ENCODE measurements at regions not wholly inside any gene's neighbourhood (a gene's known extent, or its start where the extent isn't known, plus 50 kb on each side); places are given as distances from the start of the nearest gene placed in this dataset.
"Not testable (repeated sequence)": the region's sequence is repeated elsewhere in the genome, so short reads cannot be mapped to it uniquely, and the experiment has no call there.

GRCh38 chr7:76142861-76143260 lies 58.8 kb upstream of the SRRM3 start:
- no peak overlapping the region for H3K4me3 ChIP-seq
- no peaks in the 10 kb centered on the region for H3K36me3 ChIP-seq
- no peaks in the 10 kb centered on the region for H3K9me3 ChIP-seq
- H3K27me3 ChIP-seq, result peaks cover 0 to 4% (median 0%) of the 10 kb centered on the region in 4 donors
- intact Hi-C loops (cut with DNase I), result loop anchor here (10.0 kb wide), 1 partner anchor 78 kb away; no protein-coding TSS in a partner anchor
- H3K4me1 ChIP-seq, result no peaks in the 10 kb centered on the region
- H3K27ac ChIP-seq, result no peak overlapping the region
- no peak for DNase-seq
- TF ChIP-seq CTCF (IDR thresholded peaks at IDR 0.05) (no peak), POLR2A (IDR thresholded peaks at IDR 0.05) (no peak)
- 78 to 82% methylated on average over 5 of the region's 5 CpGs for WGBS, 2 donors

DNA sequence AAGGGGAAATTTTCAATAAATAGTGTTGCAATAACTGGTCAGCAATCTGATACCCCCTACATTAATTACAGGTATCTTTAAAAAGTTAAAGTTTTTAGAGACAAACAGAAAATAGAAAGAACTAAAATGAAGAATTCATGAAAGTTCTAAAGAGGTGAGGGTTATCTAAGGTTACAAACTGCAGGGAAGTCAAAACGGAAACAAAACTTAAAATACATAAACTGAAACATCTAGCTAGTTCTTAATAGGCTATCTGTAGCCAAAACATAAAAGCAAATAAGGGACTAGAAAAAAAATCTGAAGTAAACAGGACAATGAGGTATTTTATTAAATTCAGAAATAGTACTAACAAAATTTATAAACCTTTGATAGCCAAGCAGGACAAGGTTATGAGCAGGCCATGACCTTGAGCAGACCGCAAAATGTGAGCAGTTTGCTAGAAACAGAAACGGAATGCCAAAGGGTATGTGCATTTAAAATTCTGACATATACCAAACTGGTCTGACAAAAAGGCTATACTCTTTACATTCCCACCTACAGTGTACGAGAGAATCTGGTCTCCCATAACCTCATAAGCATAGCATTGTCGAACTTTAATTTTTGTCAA lies 56.9 kb upstream of the SRRM3 start:
- not testable (repeated sequence) for H3K4me1 ChIP-seq, H3K27ac ChIP-seq, H3K27me3 ChIP-seq, DNase-seq, H3K9me3 ChIP-seq, H3K36me3 ChIP-seq, H3K4me3 ChIP-seq
- intact Hi-C loops (cut with DNase I), result loop anchor here (10.0 kb wide), 1 partner anchor 80 kb away; no protein-coding TSS in a partner anchor
- WGBS, 2 donors, result 79 to 80% methylated on average over 5 of the region's 5 CpGs

DNA sequence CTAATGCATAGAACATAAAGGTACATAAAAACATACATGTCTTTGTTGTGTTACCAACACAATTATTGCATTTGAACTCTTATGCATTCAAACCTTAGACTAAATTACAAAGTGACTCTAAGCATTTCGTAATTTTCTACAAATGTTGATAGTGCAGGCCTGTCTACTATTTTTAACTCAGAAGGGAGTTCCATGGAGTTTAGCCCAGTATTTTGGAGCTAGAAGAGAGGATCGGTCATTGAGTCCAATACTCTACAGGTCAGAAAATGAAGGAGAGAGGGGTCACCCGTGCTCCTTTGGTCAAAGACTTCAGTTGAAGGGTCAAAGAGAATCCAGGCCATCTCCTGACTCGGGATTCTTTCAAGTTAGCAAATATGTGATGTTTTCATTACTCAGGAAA lies 55.3 kb upstream of the SRRM3 start:
- Histone ChIP-seq H3K4me1 (peaks cover 0 to 7% (median 7%) of the 10 kb centered on the region in 3 donors), H3K36me3 (no peaks in the 10 kb centered on the region), H3K27ac (no peak overlapping the region), H3K27me3 (peaks cover 0 to 17% (median 0%) of the 10 kb centered on the region in 4 donors), H3K9me3 (no peaks in the 10 kb centered on the region), H3K4me3 (no peak overlapping the region)
- TF ChIP-seq POLR2A (IDR thresholded peaks at IDR 0.05) (no peak), CTCF (IDR thresholded peaks at IDR 0.05) (no peak)
- WGBS, 2 donors, result 73 to 79% methylated on average over 4 of the region's 4 CpGs
- intact Hi-C loops (cut with DNase I), result loop anchor here (10.0 kb wide), 1 partner anchor 82 kb away; no protein-coding TSS in a partner anchor
- DNase-seq, result no peak

DNA sequence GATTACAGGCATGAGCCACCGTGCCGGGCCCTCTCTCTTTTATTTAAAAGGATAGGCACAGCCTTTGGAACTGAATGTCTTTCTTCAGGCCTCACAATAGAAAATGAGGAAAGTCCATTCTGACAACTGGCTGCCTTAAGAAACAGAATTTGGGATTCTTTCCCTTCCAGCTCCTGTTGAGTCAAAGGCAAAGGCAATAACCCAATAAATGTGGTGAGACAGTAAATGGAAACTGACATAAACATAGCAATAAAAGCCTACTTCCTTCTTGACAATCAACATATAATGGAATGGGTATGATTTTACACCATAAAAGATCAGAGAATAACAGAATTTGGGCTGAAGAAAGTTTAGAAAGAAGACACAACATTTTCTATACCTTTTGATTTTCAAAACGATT lies 52.7 kb upstream of the SRRM3 start:
- not testable (repeated sequence) for DNase-seq, H3K9me3 ChIP-seq, H3K36me3 ChIP-seq, H3K4me3 ChIP-seq, H3K4me1 ChIP-seq, H3K27ac ChIP-seq
- intact Hi-C loops (cut with DNase I), result loop anchor here (10.0 kb wide), 1 partner anchor 84 kb away; no protein-coding TSS in a partner anchor
- 82 to 90% methylated on average over 3 of the region's 3 CpGs for WGBS, 2 donors
- peaks cover 0 to 17% (median 0%) of the 10 kb centered on the region in 4 donors for H3K27me3 ChIP-seq

- no peak for TF ChIP-seq POLR2A (IDR thresholded peaks at IDR 0.05)
- no peak for TF ChIP-seq CTCF (IDR thresholded peaks at IDR 0.05)
- no peak overlapping the region for H3K27ac ChIP-seq
- WGBS, 2 donors, result 58 to 75% methylated on average over 16 of the region's 53 CpGs
- intact Hi-C loops (cut with DNase I), result loop anchor here (10.0 kb wide), 1 partner anchor 85 kb away; no protein-coding TSS in a partner anchor
- DNase-seq, result no peak
- no peaks in the 10 kb centered on the region for H3K36me3 ChIP-seq
- H3K9me3 ChIP-seq, result no peaks in the 10 kb centered on the region
- peaks cover 0 to 17% (median 0%) of the 10 kb centered on the region in 4 donors for H3K27me3 ChIP-seq
- H3K4me1 ChIP-seq, result peaks cover 0 to 7% (median 7%) of the 10 kb centered on the region in 3 donors
- peak overlapping the region in 1 of 4 donors; percentile 14 for H3K4me3 ChIP-seq
Observed at GRCh38 chr7:76149847-76150691, 51.6 kb upstream of the SRRM3 start.
